ENCODE measurements at regions not wholly inside any gene's neighbourhood (a gene's known extent, or its start where the extent isn't known, plus 50 kb on each side); places are given as distances from the start of the nearest gene placed in this dataset.

- Histone ChIP-seq H3K4me2 (ENCODE audit: insufficient read depth, low read length) (no peak overlapping the region), H3K4me3 (ENCODE audit: insufficient read depth, low read length) (no peak overlapping the region), H2AFZ (ENCODE audit: low read length) (no peak overlapping the region), H3K36me3 (ENCODE audit: insufficient read depth, low read length) (no peaks in the 10 kb centered on the region), H3K79me2 (ENCODE audit: insufficient read depth, low read length) (no peaks in the 10 kb centered on the region), H3K9me3 (ENCODE audit: low read depth, low read length) (no peaks in the 10 kb centered on the region), H3K4me1 (ENCODE audit: insufficient read depth, low read length) (no peaks in the 10 kb centered on the region), H3K27ac (ENCODE audit: low read depth, low read length) (no peak overlapping the region), H4K20me1 (ENCODE audit: insufficient read depth, low read length) (no peaks in the 10 kb centered on the region), H3K27me3 (ENCODE audit: insufficient read depth, low read length) (no peaks in the 10 kb centered on the region)
- no peak for TF ChIP-seq CTCF (IDR thresholded peaks at IDR 0.05; ENCODE audit: extremely low read depth, low read depth, low read length)
- DNase-seq (ENCODE audit: insufficient read length, low spot score, missing footprints) = no peak
These were observed 291.9 kb upstream of the ZFHX3 start for GRCh38 chr16:73339821-73340220.

- no peak overlapping the region for H3K27ac ChIP-seq (ENCODE audit: low read depth, low read length)
- no peaks in the 10 kb centered on the region for H3K4me1 ChIP-seq (ENCODE audit: insufficient read depth, low read length)
- H3K79me2 ChIP-seq (ENCODE audit: insufficient read depth, low read length) = no peaks in the 10 kb centered on the region
- no peaks in the 10 kb centered on the region for H3K9me3 ChIP-seq (ENCODE audit: low read depth, low read length)
- DNase-seq (ENCODE audit: insufficient read length, low spot score, missing footprints) = no peak
- no peaks in the 10 kb centered on the region for H3K36me3 ChIP-seq (ENCODE audit: insufficient read depth, low read length)
- H2AFZ ChIP-seq (ENCODE audit: low read length) = no peak overlapping the region
- no peak overlapping the region for H3K4me3 ChIP-seq (ENCODE audit: insufficient read depth, low read length)
- no peak for TF ChIP-seq CTCF (IDR thresholded peaks at IDR 0.05; ENCODE audit: extremely low read depth, low read depth, low read length)
- no peaks in the 10 kb centered on the region for H4K20me1 ChIP-seq (ENCODE audit: insufficient read depth, low read length)
- H3K27me3 ChIP-seq (ENCODE audit: insufficient read depth, low read length) = no peaks in the 10 kb centered on the region
- no peak overlapping the region for H3K4me2 ChIP-seq (ENCODE audit: insufficient read depth, low read length)
These were observed 289.7 kb upstream of the ZFHX3 start for GRCh38 chr16:73337373-73338296.

- H3K4me2 ChIP-seq (ENCODE audit: insufficient read depth, low read length) = no peak overlapping the region
- no peak overlapping the region for H2AFZ ChIP-seq (ENCODE audit: low read length)
- no peaks in the 10 kb centered on the region for H3K79me2 ChIP-seq (ENCODE audit: insufficient read depth, low read length)
- H3K27me3 ChIP-seq (ENCODE audit: insufficient read depth, low read length) = no peaks in the 10 kb centered on the region
- no peaks in the 10 kb centered on the region for H3K36me3 ChIP-seq (ENCODE audit: insufficient read depth, low read length)
- no peaks in the 10 kb centered on the region for H4K20me1 ChIP-seq (ENCODE audit: insufficient read depth, low read length)
- no peaks in the 10 kb centered on the region for H3K9me3 ChIP-seq (ENCODE audit: low read depth, low read length)
- no peak for DNase-seq (ENCODE audit: insufficient read length, low spot score, missing footprints)
- H3K27ac ChIP-seq (ENCODE audit: low read depth, low read length) = no peak overlapping the region
- no peaks in the 10 kb centered on the region for H3K4me1 ChIP-seq (ENCODE audit: insufficient read depth, low read length)
- no peak for TF ChIP-seq CTCF (IDR thresholded peaks at IDR 0.05; ENCODE audit: extremely low read depth, low read depth, low read length)
- H3K4me3 ChIP-seq (ENCODE audit: insufficient read depth, low read length) = no peak overlapping the region
These were observed 281.7 kb upstream of the ZFHX3 start for GRCh38 chr16:73329358-73330286.
